ENCODE measurements at regions not wholly inside any gene's neighbourhood (a gene's known extent, or its start where the extent isn't known, plus 50 kb on each side); places are given as distances from the start of the nearest gene placed in this dataset.

GRCh38 chr14:59100205-59100604 lies 88.3 kb upstream of the DAAM1 start:
- Histone ChIP-seq H3K79me2 (ENCODE audit: insufficient read depth, low read length) (no peaks in the 10 kb centered on the region), H4K20me1 (ENCODE audit: insufficient read depth, low read length) (no peaks in the 10 kb centered on the region), H3K9me3 (ENCODE audit: low read length) (no peaks in the 10 kb centered on the region), H3K27ac (ENCODE audit: low read depth, low read length, poor library complexity, severe bottlenecking) (no peak overlapping the region), H3K9me2 (ENCODE audit: low read depth, low read length) (no peaks in the 10 kb centered on the region), H3K4me2 (ENCODE audit: low read length) (no peak overlapping the region), H3K4me1 (ENCODE audit: insufficient read depth, low read length, severe bottlenecking) (no peaks in the 10 kb centered on the region), H3K4me3 (ENCODE audit: low read depth, low read length, poor library complexity, severe bottlenecking) (no peak overlapping the region), H3K36me3 (ENCODE audit: insufficient read depth, low read length) (no peaks in the 10 kb centered on the region), H3F3A (ENCODE audit: insufficient read depth, low read length) (no peaks in the 10 kb centered on the region), H3K9ac (ENCODE audit: low read length) (no peak overlapping the region), H3K27me3 (ENCODE audit: insufficient read depth, low read length) (no peaks in the 10 kb centered on the region), H2AFZ (ENCODE audit: low read length) (no peak overlapping the region)
- TF ChIP-seq, protein P1, sequence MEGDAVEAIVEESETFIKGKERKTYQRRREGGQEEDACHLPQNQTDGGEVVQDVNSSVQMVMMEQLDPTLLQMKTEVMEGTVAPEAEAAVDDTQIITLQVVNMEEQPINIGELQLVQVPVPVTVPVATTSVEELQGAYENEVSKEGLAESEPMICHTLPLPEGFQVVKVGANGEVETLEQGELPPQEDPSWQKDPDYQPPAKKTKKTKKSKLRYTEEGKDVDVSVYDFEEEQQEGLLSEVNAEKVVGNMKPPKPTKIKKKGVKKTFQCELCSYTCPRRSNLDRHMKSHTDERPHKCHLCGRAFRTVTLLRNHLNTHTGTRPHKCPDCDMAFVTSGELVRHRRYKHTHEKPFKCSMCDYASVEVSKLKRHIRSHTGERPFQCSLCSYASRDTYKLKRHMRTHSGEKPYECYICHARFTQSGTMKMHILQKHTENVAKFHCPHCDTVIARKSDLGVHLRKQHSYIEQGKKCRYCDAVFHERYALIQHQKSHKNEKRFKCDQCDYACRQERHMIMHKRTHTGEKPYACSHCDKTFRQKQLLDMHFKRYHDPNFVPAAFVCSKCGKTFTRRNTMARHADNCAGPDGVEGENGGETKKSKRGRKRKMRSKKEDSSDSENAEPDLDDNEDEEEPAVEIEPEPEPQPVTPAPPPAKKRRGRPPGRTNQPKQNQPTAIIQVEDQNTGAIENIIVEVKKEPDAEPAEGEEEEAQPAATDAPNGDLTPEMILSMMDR (IDR thresholded peaks at IDR 0.05; ENCODE audit: low read length): no peak
- TF ChIP-seq EZH2 (IDR thresholded peaks at IDR 0.05; ENCODE audit: borderline replicate concordance, low read length): no peak

DNA sequence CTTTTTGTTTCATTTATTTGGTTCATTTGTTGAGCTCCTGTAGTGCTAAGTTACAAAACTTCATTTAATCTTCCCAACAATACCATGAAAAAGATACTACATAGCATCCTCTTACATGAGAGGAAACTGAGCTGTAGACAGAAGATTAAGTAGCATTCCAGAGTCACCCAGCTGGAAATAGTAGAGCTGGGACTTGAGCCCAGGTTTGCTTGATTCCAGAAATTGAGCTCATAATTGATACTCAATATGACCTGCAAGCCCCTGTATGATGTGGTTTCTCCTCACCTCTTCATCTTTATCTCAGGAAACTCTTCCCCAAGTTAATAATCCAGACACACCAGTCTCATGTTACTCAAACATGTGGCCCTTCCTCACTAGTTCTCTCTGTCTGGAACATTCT lies 87.0 kb upstream of the DAAM1 start:
- Histone ChIP-seq H3K4me1 (ENCODE audit: insufficient read depth, low read length, severe bottlenecking) (no peaks in the 10 kb centered on the region), H3K4me3 (ENCODE audit: low read depth, low read length, poor library complexity, severe bottlenecking) (no peak overlapping the region), H3K27me3 (ENCODE audit: insufficient read depth, low read length) (no peaks in the 10 kb centered on the region), H3K79me2 (ENCODE audit: insufficient read depth, low read length) (no peaks in the 10 kb centered on the region), H3K9me3 (ENCODE audit: low read length) (no peaks in the 10 kb centered on the region), H3K9ac (ENCODE audit: low read length) (no peak overlapping the region), H3K27ac (ENCODE audit: low read depth, low read length, poor library complexity, severe bottlenecking) (no peak overlapping the region), H3K36me3 (ENCODE audit: insufficient read depth, low read length) (no peaks in the 10 kb centered on the region), H3K4me2 (ENCODE audit: low read length) (no peak overlapping the region), H3K9me2 (ENCODE audit: low read depth, low read length) (no peaks in the 10 kb centered on the region), H2AFZ (ENCODE audit: low read length) (no peak overlapping the region), H3F3A (ENCODE audit: insufficient read depth, low read length) (no peaks in the 10 kb centered on the region), H4K20me1 (ENCODE audit: insufficient read depth, low read length) (no peaks in the 10 kb centered on the region)
- TF ChIP-seq, protein P1 (IDR thresholded peaks at IDR 0.05; ENCODE audit: low read length): no peak
- no peak for TF ChIP-seq EZH2 (IDR thresholded peaks at IDR 0.05; ENCODE audit: borderline replicate concordance, low read length)

GRCh38 chr14:59103396-59103795 lies 85.1 kb upstream of the DAAM1 start:
- Histone ChIP-seq H4K20me1 (ENCODE audit: insufficient read depth, low read length) (no peaks in the 10 kb centered on the region), H3K36me3 (ENCODE audit: insufficient read depth, low read length) (no peaks in the 10 kb centered on the region), H3K4me3 (ENCODE audit: low read depth, low read length, poor library complexity, severe bottlenecking) (no peak overlapping the region), H3K9ac (ENCODE audit: low read length) (no peak overlapping the region), H3K79me2 (ENCODE audit: insufficient read depth, low read length) (no peaks in the 10 kb centered on the region), H3K27me3 (ENCODE audit: insufficient read depth, low read length) (no peaks in the 10 kb centered on the region), H2AFZ (ENCODE audit: low read length) (no peak overlapping the region), H3K9me2 (ENCODE audit: low read depth, low read length) (no peaks in the 10 kb centered on the region), H3K9me3 (ENCODE audit: low read length) (no peaks in the 10 kb centered on the region), H3K4me1 (ENCODE audit: insufficient read depth, low read length, severe bottlenecking) (peaks cover 13% of the 10 kb centered on the region), H3K27ac (ENCODE audit: low read depth, low read length, poor library complexity, severe bottlenecking) (no peak overlapping the region), H3F3A (ENCODE audit: insufficient read depth, low read length) (no peaks in the 10 kb centered on the region), H3K4me2 (ENCODE audit: low read length) (no peak overlapping the region)
- TF ChIP-seq, protein P1 (IDR thresholded peaks at IDR 0.05; ENCODE audit: low read length): no peak
- TF ChIP-seq EZH2 (IDR thresholded peaks at IDR 0.05; ENCODE audit: borderline replicate concordance, low read length): no peak

Measured in OCI-LY1 (cell line).